Spleen (tissue), 11 donors: ENCODE measurements at regions not wholly inside any gene's neighbourhood (a gene's known extent, or its start where the extent isn't known, plus 50 kb on each side); places are given as distances from the start of the nearest gene placed in this dataset.

Experiments
- DNase-seq: peaks from one replicate; pipeline ENCODE4 v3.0.0-alpha.2; 2020
- H3K27ac ChIP-seq, 8 donors: fragments of 200-600 bp; sonication (generic) in 7 of 8; 1 replicate in 4 of 8; 2 replicates in 4 of 8; pipeline versions ENCODE4 v1.5.0 to v1.8.0; 2016 to 2021; ENCODE audit warnings: inconsistent platforms in 4 of 8, mild to moderate bottlenecking in 4 of 8, moderate library complexity in 1 of 8
- H3K27me3 ChIP-seq, 7 donors: fragments of 200-600 bp; sonication (generic) in 6 of 7; replicated peaks in 1 of 7; 1 replicate in 4 of 7; 2 replicates in 3 of 7; pipeline versions ENCODE4 v1.5.0 to v1.8.0; 2016 to 2021; ENCODE audit warnings: inconsistent platforms in 3 of 7, mild to moderate bottlenecking in 1 of 7
- H3K36me3 ChIP-seq, 6 donors: fragments of 200-600 bp; sonication (generic) in 5 of 6; 1 replicate in 4 of 6; 2 replicates in 2 of 6; pipeline versions ENCODE4 v1.5.0 to v1.8.0; 2016 to 2021; ENCODE audit warnings: inconsistent platforms in 2 of 6
- H3K4me1 ChIP-seq, 6 donors: fragments of 200-600 bp; sonication (generic) in 5 of 6; 1 replicate in 3 of 6; 2 replicates in 3 of 6; pipeline versions ENCODE4 v1.5.0 to v1.8.0; 2016 to 2021; ENCODE audit warnings: inconsistent platforms in 3 of 6
- H3K4me3 ChIP-seq, 8 donors: fragments of 200-600 bp; sonication (generic) in 7 of 8; 1 replicate in 4 of 8; 2 replicates in 4 of 8; pipeline versions ENCODE4 v1.5.0 to v1.8.0; 2016 to 2021; ENCODE audit warnings: inconsistent platforms in 4 of 8, mild to moderate bottlenecking in 4 of 8, moderate library complexity in 2 of 8
- H3K9me3 ChIP-seq, 8 donors: fragments of 200-600 bp; sonication (generic) in 7 of 8; 1 replicate in 4 of 8; 2 replicates in 4 of 8; pipeline versions ENCODE4 v1.5.0 to v1.8.0; 2016 to 2021; ENCODE audit warnings: inconsistent platforms in 4 of 8
- CTCF ChIP-seq, 11 experiments: fragments of 200-600 bp in 7 of 11; fragments of 450-650 bp in 4 of 11; sonication (generic) in 4 of 11; IDR thresholded peaks in 8 of 11; conservative IDR thresholded peaks in 3 of 11; 1 replicate in 7 of 11; 2 replicates in 4 of 11; pipeline versions ENCODE4 v1.4.0 to v1.8.0; 2016 to 2021; ENCODE audit warnings: antibody characterized with exemption in 11 of 11, inconsistent platforms in 4 of 11, mild to moderate bottlenecking in 1 of 11
- POLR2A ChIP-seq, 3 donors: fragments of 450-650 bp; IDR thresholded peaks; one replicate each; pipeline ENCODE4 v1.5.1; 2017; ENCODE audit warnings: antibody characterized with exemption in 3 of 3, mild to moderate bottlenecking in 1 of 3
- POLR2AphosphoS5 ChIP-seq, 3 donors: sonication (generic); formaldehyde crosslinking; IDR thresholded peaks; one replicate each; pipeline ENCODE4 v1.5.1; 2017; ENCODE audit warnings: antibody characterized with exemption in 3 of 3
- WGBS, 5 donors: extraction: QIAGEN DNeasy Blood & Tissue Kit in 3 of 5; methylation state at CpG; one replicate each; pipeline versions ENCODE4 v1.1.5 to v1.1.7; 2013 to 2018; 5-methylcytosine and 5-hydroxymethylcytosine counted together
- intact Hi-C: fragments of 100-400 bp; cut with DNase I; formaldehyde crosslinking; loops from one replicate; pipeline ENCODE4 v1.15.0; 2023; ENCODE audit warnings: low total_unique reads
- donor health status: healthy with polysubstance abuse.
- donor health status: DM: no; HTN: no; CAD: no; lungs with moderate emphysema.
- donor health status: DM: no; HTN: no; CAD: no.
- donor health status: Bipolar disorder and iron deficiency.
- donor health status: healthy.
- donor health status: DM: no; HTN: no; CAD: no.
- donor health status: DM: yes; HTN: yes; CAD: no.

DNA sequence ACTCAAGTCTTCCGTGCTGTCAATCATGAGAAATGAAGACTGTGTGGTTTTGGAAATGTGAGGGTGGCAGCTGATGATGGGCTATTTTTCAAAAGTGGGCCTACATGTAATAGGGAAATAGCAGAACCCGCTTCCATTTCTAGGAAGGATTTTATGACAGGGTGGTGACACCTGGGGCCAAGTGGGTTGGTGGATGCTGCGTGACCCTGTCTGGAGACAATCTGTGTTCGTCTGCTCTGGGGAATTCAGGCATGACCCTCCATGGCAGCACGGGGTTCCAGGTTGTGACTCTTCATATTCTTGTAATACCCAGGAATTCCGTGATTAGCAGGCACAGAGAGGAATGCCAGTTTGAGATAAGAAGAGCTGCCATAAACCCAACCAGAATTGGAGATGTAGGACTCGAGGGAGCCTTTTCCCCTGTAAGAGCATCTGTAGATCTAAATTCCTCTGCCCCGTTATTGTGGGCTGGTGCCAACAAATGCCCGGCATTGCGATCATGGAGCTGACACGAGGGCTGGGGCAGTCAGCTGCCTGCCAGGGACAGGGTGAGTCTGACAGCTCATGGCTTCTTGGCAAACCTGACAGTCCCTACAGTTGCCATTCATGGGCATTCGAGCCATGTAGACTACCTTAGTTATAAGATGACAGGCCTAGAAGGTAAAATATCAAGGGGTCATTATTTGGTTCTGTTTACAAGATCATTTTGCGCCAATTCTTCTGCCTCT lies 279.7 kb downstream of the GADD45G start:
- no peak overlapping the region for H3K4me3 ChIP-seq
- no peaks in the 10 kb centered on the region for H3K4me1 ChIP-seq
- DNase-seq = peak; percentile 33
- WGBS, 5 donors = 85 to 96% (median 91%) methylated on average over 13 of the region's 13 CpGs
- intact Hi-C loops = no loop called here
- TF ChIP-seq POLR2A (IDR thresholded peaks at IDR 0.05) (no peak), CTCF (IDR thresholded peaks at IDR 0.05 in 8 of 11, conservative IDR thresholded peaks at IDR 0.05 in 3 of 11) (no peak), POLR2AphosphoS5 (IDR thresholded peaks at IDR 0.05) (no peak)
- H3K27ac ChIP-seq = no peak overlapping the region
- H3K36me3 ChIP-seq = no peaks in the 10 kb centered on the region
- H3K27me3 ChIP-seq = no peaks in the 10 kb centered on the region
- no peaks in the 10 kb centered on the region for H3K9me3 ChIP-seq

- no peak for TF ChIP-seq POLR2AphosphoS5 (IDR thresholded peaks at IDR 0.05)
- TF ChIP-seq POLR2A (IDR thresholded peaks at IDR 0.05) = no peak
- TF ChIP-seq CTCF (IDR thresholded peaks at IDR 0.05 in 8 of 11, conservative IDR thresholded peaks at IDR 0.05 in 3 of 11) = no peak
- no peaks in the 10 kb centered on the region for H3K27me3 ChIP-seq
- H3K9me3 ChIP-seq = no peaks in the 10 kb centered on the region
- 89 to 98% (median 91%) methylated on average over 4 of the region's 4 CpGs for WGBS, 5 donors
- peak; percentile 41 for DNase-seq
- no peaks in the 10 kb centered on the region for H3K36me3 ChIP-seq
- no peak overlapping the region for H3K4me3 ChIP-seq
- intact Hi-C loops = no loop called here
- H3K27ac ChIP-seq = no peak overlapping the region
- H3K4me1 ChIP-seq = no peaks in the 10 kb centered on the region
These were observed 280.3 kb downstream of the GADD45G start for GRCh38 chr9:89885156-89885555.

DNA sequence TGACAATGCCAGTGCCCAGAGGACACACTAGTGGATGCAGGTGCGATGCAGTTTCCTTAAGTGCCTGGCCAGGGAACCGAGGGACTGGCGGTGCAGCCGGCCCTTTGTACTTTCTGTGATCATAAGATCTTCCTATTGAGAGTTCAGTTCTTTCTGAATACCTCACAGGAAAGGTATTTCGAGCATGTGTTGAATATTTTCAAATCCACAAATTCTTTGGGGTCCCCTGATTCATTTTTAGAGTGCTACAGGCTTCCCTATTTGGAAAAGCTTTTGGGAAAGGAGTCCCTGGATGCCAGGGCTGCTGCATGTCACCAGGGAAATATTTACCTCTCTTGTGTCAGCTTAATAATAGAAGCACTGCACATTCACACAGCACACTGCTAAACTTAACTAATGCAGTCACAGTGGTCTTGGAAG lies 281.5 kb downstream of the GADD45G start:
- H3K27ac ChIP-seq = no peak overlapping the region
- no peaks in the 10 kb centered on the region for H3K9me3 ChIP-seq
- TF ChIP-seq POLR2A (IDR thresholded peaks at IDR 0.05) (no peak), CTCF (IDR thresholded peaks at IDR 0.05 in 8 of 11, conservative IDR thresholded peaks at IDR 0.05 in 3 of 11) (no peak), POLR2AphosphoS5 (IDR thresholded peaks at IDR 0.05) (no peak)
- peak; percentile 30 for DNase-seq
- H3K36me3 ChIP-seq = no peaks in the 10 kb centered on the region
- H3K4me3 ChIP-seq = no peak overlapping the region
- H3K4me1 ChIP-seq = peaks cover 0 to 2% (median 0%) of the 10 kb centered on the region in 6 donors
- H3K27me3 ChIP-seq = no peaks in the 10 kb centered on the region
- intact Hi-C loops = no loop called here
- 81 to 92% (median 86%) methylated on average over 5 of the region's 5 CpGs for WGBS, 5 donors

DNA sequence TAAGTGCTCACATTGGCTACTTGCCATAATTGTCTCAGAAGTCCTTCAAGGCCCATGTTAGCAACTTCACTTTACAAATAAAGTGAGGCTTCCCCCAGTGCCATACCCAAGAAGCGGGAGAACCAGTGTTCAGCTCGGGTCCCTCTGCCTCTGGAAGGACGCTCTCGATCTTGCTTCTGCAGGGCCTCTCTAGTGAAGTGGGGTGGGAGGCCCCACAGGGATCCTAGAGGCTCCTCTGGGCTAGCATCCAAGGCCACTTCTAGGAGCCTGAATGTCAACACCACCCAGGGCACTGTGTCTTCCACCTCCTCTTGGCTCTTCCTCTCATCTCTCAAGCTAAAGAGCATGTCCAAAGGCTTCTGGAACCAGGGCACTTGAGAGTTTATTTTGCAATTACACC lies 282.5 kb downstream of the GADD45G start:
- Histone ChIP-seq H3K27me3 (no peaks in the 10 kb centered on the region), H3K4me3 (no peak overlapping the region), H3K27ac (no peak overlapping the region), H3K9me3 (no peaks in the 10 kb centered on the region), H3K36me3 (no peaks in the 10 kb centered on the region), H3K4me1 (peaks cover 0 to 9% (median 0%) of the 10 kb centered on the region in 6 donors)
- DNase-seq = peak; percentile 13
- 75 to 96% (median 87%) methylated on average over 4 of the region's 4 CpGs for WGBS, 5 donors
- no peak for TF ChIP-seq CTCF (IDR thresholded peaks at IDR 0.05 in 8 of 11, conservative IDR thresholded peaks at IDR 0.05 in 3 of 11)
- TF ChIP-seq POLR2A (IDR thresholded peaks at IDR 0.05) = no peak
- TF ChIP-seq POLR2AphosphoS5 (IDR thresholded peaks at IDR 0.05) = no peak
- intact Hi-C loops = no loop called here
